Body of pancreas (tissue), 4 donors: ENCODE measurements at regions not wholly inside any gene's neighbourhood (a gene's known extent, or its start where the extent isn't known, plus 50 kb on each side); places are given as distances from the start of the nearest gene placed in this dataset.

Experiments
- ATAC-seq: fragments of 150-250 bp; one replicate; pipeline ENCODE4 v1.9.1; 2016
- DNase-seq, 4 donors: peaks; one replicate each; pipeline ENCODE4 v3.0.0-alpha.2; 2019
- H3K27ac ChIP-seq, 4 donors: fragments of 200-600 bp; sonication (generic); 1 replicate in 3 of 4; 2 replicates in 1 of 4; pipeline versions ENCODE4 v1.5.1 to v1.6.1; 2016 to 2019; ENCODE audit warnings: mild to moderate bottlenecking in 1 of 4, mixed read lengths in 1 of 4, moderate library complexity in 1 of 4
- H3K27me3 ChIP-seq, 2 donors: fragments of 200-600 bp; sonication (generic); one replicate each; pipeline ENCODE4 v1.6.0; 2016; ENCODE audit warnings: mild to moderate bottlenecking in 1 of 2
- H3K36me3 ChIP-seq, 2 donors: fragments of 200-600 bp; sonication (generic); replicated peaks in 1 of 2; 2 replicates each; pipeline ENCODE4 v1.5.1; 2016; ENCODE audit warnings: low read depth in 2 of 2; ENCODE audit not compliant: insufficient read depth in 1 of 2
- H3K4me1 ChIP-seq: fragments of 200-600 bp; sonication (generic); one replicate; pipeline ENCODE4 v1.6.0; 2016
- H3K4me3 ChIP-seq, 2 donors: fragments of 200-600 bp; sonication (generic); 1 replicate in 1 of 2; 2 replicates in 1 of 2; pipeline ENCODE4 v1.5.1; 2016 to 2019
- H3K9me3 ChIP-seq, 3 donors: fragments of 200-600 bp; sonication (generic); 1 replicate in 2 of 3; 2 replicates in 1 of 3; pipeline ENCODE4 v1.5.1; 2016
- CTCF ChIP-seq, 7 experiments: fragments of 450-650 bp in 4 of 7; fragments of 200-600 bp in 3 of 7; sonication (generic) in 3 of 7; IDR thresholded peaks; one replicate each; pipeline ENCODE4 v1.5.1; 2016 to 2019; ENCODE audit warnings: antibody characterized with exemption in 7 of 7
- POLR2A ChIP-seq, 3 donors: fragments of 450-650 bp; IDR thresholded peaks; one replicate each; pipeline ENCODE4 v1.6.1; 2016; ENCODE audit warnings: antibody characterized with exemption in 3 of 3, mild to moderate bottlenecking in 2 of 3
- WGBS, 2 donors: methylation state at CpG; one replicate each; pipeline ENCODE4 v1.1.5; 2017; 5-methylcytosine and 5-hydroxymethylcytosine counted together
- intact Hi-C: fragments of 100-400 bp; cut with DNase I; formaldehyde crosslinking; loops from one replicate; pipeline ENCODE4 v1.15.1; 2023

DNA sequence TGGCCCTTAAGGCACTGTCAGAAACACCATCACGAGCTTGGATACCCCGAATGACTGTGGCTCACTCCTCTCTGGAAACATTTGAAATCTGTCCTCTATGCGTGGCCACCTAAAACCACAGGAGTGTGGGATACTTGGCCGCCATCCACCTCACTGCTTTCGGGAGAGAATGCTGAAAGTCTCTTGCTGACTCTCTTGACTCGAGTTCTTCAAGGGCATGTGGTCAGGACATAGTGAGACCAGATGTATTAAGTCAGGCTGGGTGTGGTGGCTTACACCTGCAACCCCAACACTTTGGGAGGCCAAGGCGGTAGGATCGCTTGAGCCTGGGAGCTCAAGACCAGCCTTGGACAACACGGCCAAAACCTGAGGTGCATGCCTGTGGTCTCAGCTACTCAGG is 174.7 kb upstream of the ALG10B start:
- intact Hi-C loops, result no loop called here
- ATAC-seq, result no peak

DNA sequence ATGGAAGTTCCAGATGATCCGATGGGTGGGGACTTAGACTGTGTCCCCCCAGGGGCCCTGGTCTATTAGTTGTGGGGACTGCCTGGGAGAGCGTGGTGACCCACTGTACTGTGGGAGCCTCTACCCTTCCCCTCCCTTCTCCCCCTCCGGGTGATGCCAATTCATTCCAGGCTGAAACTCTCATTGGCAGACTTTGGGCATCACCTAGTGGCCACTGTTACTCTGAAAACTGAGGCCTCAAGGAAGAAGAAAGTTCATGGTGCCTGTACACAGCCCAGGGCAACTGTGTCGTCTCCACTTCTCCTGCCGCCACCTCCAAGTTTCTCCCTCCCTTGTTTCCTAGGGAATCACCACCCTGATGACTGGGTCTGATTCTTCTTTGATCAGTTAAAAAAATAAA is 173.6 kb upstream of the ALG10B start:
- ATAC-seq, result no peak
- intact Hi-C loops, result no loop called here

More for the DNA sequence above, 174.7 kb upstream of the ALG10B start:
- 62 to 65% methylated on average over 9 of the region's 9 CpGs for WGBS, 2 donors
- no peak for TF ChIP-seq POLR2A (IDR thresholded peaks at IDR 0.05)
- no peak for TF ChIP-seq CTCF (IDR thresholded peaks at IDR 0.05)
- Histone ChIP-seq H3K4me1 (peaks cover 12% of the 10 kb centered on the region), H3K36me3 (no peaks in the 10 kb centered on the region), H3K9me3 (peaks cover 0 to 2% (median 0%) of the 10 kb centered on the region in 3 donors), H3K27ac (no peak overlapping the region), H3K27me3 (no peaks in the 10 kb centered on the region), H3K4me3 (no peak overlapping the region)
- no peak for DNase-seq

GRCh38 chr12:38144049-38144448 is 172.5 kb upstream of the ALG10B start:
- H3K4me3 ChIP-seq, result no peak overlapping the region
- H3K27ac ChIP-seq, result no peak overlapping the region
- no peak for DNase-seq
- TF ChIP-seq CTCF (IDR thresholded peaks at IDR 0.05), result no peak
- peaks cover 0 to 12% (median 0%) of the 10 kb centered on the region in 3 donors for H3K9me3 ChIP-seq
- no peaks in the 10 kb centered on the region for H3K27me3 ChIP-seq
- H3K4me1 ChIP-seq, result peaks cover under 1% of the 10 kb centered on the region
- 59 to 66% methylated on average over 4 of the region's 4 CpGs for WGBS, 2 donors
- no peaks in the 10 kb centered on the region for H3K36me3 ChIP-seq
- intact Hi-C loops, result no loop called here
- no peak for ATAC-seq

More for the DNA sequence above, 173.6 kb upstream of the ALG10B start:
- no peaks in the 10 kb centered on the region for H3K27me3 ChIP-seq
- H3K4me3 ChIP-seq, result no peak overlapping the region
- H3K36me3 ChIP-seq, result no peaks in the 10 kb centered on the region
- peak in 1 of 4 donors; percentile 26 for DNase-seq
- 58 to 59% methylated on average over 5 of the region's 5 CpGs for WGBS, 2 donors
- peaks cover 11% of the 10 kb centered on the region for H3K4me1 ChIP-seq
- TF ChIP-seq CTCF (IDR thresholded peaks at IDR 0.05) (peak in 5 of 7 experiments; percentile 17 to 55 (median 48)), POLR2A (IDR thresholded peaks at IDR 0.05) (no peak)
- H3K27ac ChIP-seq, result no peak overlapping the region
- H3K9me3 ChIP-seq, result peaks cover 0 to 9% (median 0%) of the 10 kb centered on the region in 3 donors

DNA sequence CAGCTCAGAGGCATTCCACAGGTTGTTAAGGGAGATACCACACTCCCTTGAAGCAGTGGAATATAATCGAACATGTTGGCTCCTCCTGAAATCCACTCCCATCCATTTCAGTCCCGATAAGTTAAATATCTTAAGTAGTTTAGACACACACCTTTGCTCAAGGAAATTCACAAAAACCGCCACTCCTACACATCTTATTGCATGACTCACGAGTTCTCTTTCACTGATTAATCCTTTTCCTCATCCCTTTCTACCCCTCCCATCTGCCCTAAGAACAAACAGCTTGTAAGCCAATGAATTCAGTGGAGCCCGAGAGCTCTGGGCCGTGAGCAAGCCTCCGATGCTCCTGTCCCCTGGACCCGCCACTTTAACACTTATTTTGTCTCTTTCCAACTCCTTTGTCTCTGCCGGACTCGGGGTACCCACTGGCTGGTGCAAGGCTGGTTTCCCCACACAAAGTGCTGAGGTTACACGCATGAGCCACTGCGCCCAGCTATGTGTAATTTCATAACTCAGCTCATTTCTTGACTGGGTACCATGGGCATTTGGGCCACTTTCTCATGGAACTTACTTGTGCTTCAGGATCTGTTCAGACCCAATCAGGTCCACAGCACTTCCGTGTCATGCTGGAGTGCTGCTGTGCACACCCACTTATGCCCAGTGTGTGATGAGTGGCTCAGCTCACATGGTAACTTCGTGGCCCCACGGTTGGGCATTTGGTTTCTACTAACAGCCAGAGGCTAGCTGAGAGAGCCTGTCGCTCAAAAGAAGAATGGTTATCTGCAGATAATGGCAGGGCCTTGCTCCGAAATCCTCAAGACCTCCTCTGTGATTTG is 171.8 kb upstream of the ALG10B start:
- no peak overlapping the region for H3K27ac ChIP-seq
- ATAC-seq, result no peak
- H3K9me3 ChIP-seq, result peaks cover 0 to 12% (median 0%) of the 10 kb centered on the region in 3 donors
- no peak for DNase-seq
- 56 to 67% methylated on average over 15 to 17 of the region's 17 CpGs for WGBS, 2 donors
- H3K4me1 ChIP-seq, result no peaks in the 10 kb centered on the region
- TF ChIP-seq CTCF (IDR thresholded peaks at IDR 0.05), result no peak
- no peak for TF ChIP-seq POLR2A (IDR thresholded peaks at IDR 0.05)
- H3K27me3 ChIP-seq, result no peaks in the 10 kb centered on the region
- no peak overlapping the region for H3K4me3 ChIP-seq
- intact Hi-C loops, result no loop called here
- H3K36me3 ChIP-seq, result no peaks in the 10 kb centered on the region
